HUES48 (cell line): ENCODE measurements at regions not wholly inside any gene's neighbourhood (a gene's known extent, or its start where the extent isn't known, plus 50 kb on each side); places are given as distances from the start of the nearest gene placed in this dataset.

Experiments used
- H3K27ac ChIP-seq: one replicate; pipeline ENCODE4 v1.7.0; 2013; ENCODE audit warnings: low read depth, low read length, inconsistent platforms
- H3K27me3 ChIP-seq: 2 replicates; pipeline ENCODE4 v1.6.1; 2013; ENCODE audit warnings: mild to moderate bottlenecking, low read length; ENCODE audit not compliant: control insufficient read depth, insufficient read depth
- H3K36me3 ChIP-seq: 2 replicates; pipeline ENCODE4 v1.6.1; 2013; ENCODE audit warnings: low read length; ENCODE audit not compliant: control insufficient read depth, insufficient read depth
- H3K4me1 ChIP-seq: 2 replicates; pipeline ENCODE4 v1.6.1; 2013; ENCODE audit warnings: mild to moderate bottlenecking, low read length; ENCODE audit not compliant: control insufficient read depth, insufficient read depth
- H3K4me3 ChIP-seq: 2 replicates; pipeline ENCODE4 v1.5.1; 2013; ENCODE audit warnings: mild to moderate bottlenecking, low read depth, low read length
- H3K9ac ChIP-seq: 2 replicates; pipeline ENCODE4 v1.6.1; 2013; ENCODE audit warnings: mild to moderate bottlenecking, low read depth, low read length, moderate library complexity
- H3K9me3 ChIP-seq: 2 replicates; pipeline ENCODE4 v1.6.1; 2013; ENCODE audit warnings: low read length; ENCODE audit not compliant: control insufficient read depth, insufficient read depth

- Histone ChIP-seq H3K36me3 (no peaks in the 10 kb centered on the region), H3K9me3 (no peaks in the 10 kb centered on the region), H3K9ac (no peak overlapping the region), H3K4me1 (no peaks in the 10 kb centered on the region), H3K4me3 (no peak overlapping the region), H3K27ac (no peak overlapping the region), H3K27me3 (no peaks in the 10 kb centered on the region)
These were observed 339.2 kb downstream of the PIK3R1 start for GRCh38 chr5:68554571-68555279.

GRCh38 chr5:68555907-68556681 lies 340.5 kb downstream of the PIK3R1 start:
- H3K36me3 ChIP-seq: no peaks in the 10 kb centered on the region
- H3K9ac ChIP-seq: no peak overlapping the region
- no peak overlapping the region for H3K4me3 ChIP-seq
- H3K4me1 ChIP-seq: no peaks in the 10 kb centered on the region
- no peaks in the 10 kb centered on the region for H3K27me3 ChIP-seq
- H3K27ac ChIP-seq: no peak overlapping the region
- H3K9me3 ChIP-seq: no peaks in the 10 kb centered on the region

- Histone ChIP-seq H3K27ac (no peak overlapping the region), H3K9me3 (no peaks in the 10 kb centered on the region), H3K4me1 (no peaks in the 10 kb centered on the region), H3K27me3 (no peaks in the 10 kb centered on the region), H3K4me3 (no peak overlapping the region), H3K36me3 (no peaks in the 10 kb centered on the region), H3K9ac (no peak overlapping the region)
These were observed 341.8 kb downstream of the PIK3R1 start for GRCh38 chr5:68557162-68557936.

- Histone ChIP-seq H3K27me3 (no peaks in the 10 kb centered on the region), H3K4me3 (no peak overlapping the region), H3K27ac (no peak overlapping the region), H3K9me3 (no peaks in the 10 kb centered on the region), H3K9ac (no peak overlapping the region), H3K4me1 (no peaks in the 10 kb centered on the region), H3K36me3 (no peaks in the 10 kb centered on the region)
These were observed 346.8 kb downstream of the PIK3R1 start for GRCh38 chr5:68562308-68562707.

GRCh38 chr5:68565427-68565826 lies 349.9 kb downstream of the PIK3R1 start:
- Histone ChIP-seq H3K4me1 (no peaks in the 10 kb centered on the region), H3K9ac (no peak overlapping the region), H3K36me3 (no peaks in the 10 kb centered on the region), H3K9me3 (no peaks in the 10 kb centered on the region), H3K27ac (no peak overlapping the region), H3K4me3 (no peak overlapping the region), H3K27me3 (no peaks in the 10 kb centered on the region)

- Histone ChIP-seq H3K4me3 (no peak overlapping the region), H3K4me1 (no peaks in the 10 kb centered on the region), H3K27me3 (no peaks in the 10 kb centered on the region), H3K9me3 (peaks cover 11% of the 10 kb centered on the region), H3K27ac (no peak overlapping the region), H3K36me3 (no peaks in the 10 kb centered on the region), H3K9ac (no peak overlapping the region)
These were observed 361.2 kb downstream of the PIK3R1 start for GRCh38 chr5:68576805-68577204.

GRCh38 chr5:68582284-68582683 lies 366.7 kb downstream of the PIK3R1 start:
- Histone ChIP-seq H3K36me3 (no peaks in the 10 kb centered on the region), H3K9ac (no peak overlapping the region), H3K27me3 (no peaks in the 10 kb centered on the region), H3K9me3 (peaks cover 2% of the 10 kb centered on the region), H3K27ac (no peak overlapping the region), H3K4me3 (no peak overlapping the region), H3K4me1 (no peaks in the 10 kb centered on the region)

- Histone ChIP-seq H3K4me3 (no peak overlapping the region), H3K9ac (no peak overlapping the region), H3K27ac (no peak overlapping the region), H3K27me3 (no peaks in the 10 kb centered on the region), H3K9me3 (no peaks in the 10 kb centered on the region), H3K36me3 (no peaks in the 10 kb centered on the region), H3K4me1 (no peaks in the 10 kb centered on the region)
These were observed 371.6 kb downstream of the PIK3R1 start for GRCh38 chr5:68587171-68587570.

- no peak overlapping the region for H3K27ac ChIP-seq
These were observed 376.3 kb downstream of the PIK3R1 start for GRCh38 chr5:68591850-68592249.

GRCh38 chr5:68592351-68592750 lies 376.8 kb downstream of the PIK3R1 start:
- Histone ChIP-seq H3K4me3 (no peak overlapping the region), H3K9me3 (peaks cover 10% of the 10 kb centered on the region), H3K36me3 (no peaks in the 10 kb centered on the region), H3K27ac (no peak overlapping the region), H3K9ac (no peak overlapping the region), H3K4me1 (no peaks in the 10 kb centered on the region), H3K27me3 (no peaks in the 10 kb centered on the region)

More at GRCh38 chr5:68591850-68592249, 376.3 kb downstream of the PIK3R1 start:
- Histone ChIP-seq H3K27me3 (no peaks in the 10 kb centered on the region), H3K4me3 (no peak overlapping the region), H3K4me1 (no peaks in the 10 kb centered on the region), H3K9me3 (peaks cover 10% of the 10 kb centered on the region), H3K36me3 (no peaks in the 10 kb centered on the region), H3K9ac (no peak overlapping the region)

GRCh38 chr5:68593211-68593671 lies 377.7 kb downstream of the PIK3R1 start:
- Histone ChIP-seq H3K27me3 (no peaks in the 10 kb centered on the region), H3K4me3 (no peak overlapping the region), H3K9me3 (peaks cover 10% of the 10 kb centered on the region), H3K36me3 (no peaks in the 10 kb centered on the region), H3K9ac (no peak overlapping the region), H3K27ac (no peak overlapping the region), H3K4me1 (no peaks in the 10 kb centered on the region)
